ENCODE measurements at regions not wholly inside any gene's neighbourhood (a gene's known extent, or its start where the extent isn't known, plus 50 kb on each side); places are given as distances from the start of the nearest gene placed in this dataset.

DNA sequence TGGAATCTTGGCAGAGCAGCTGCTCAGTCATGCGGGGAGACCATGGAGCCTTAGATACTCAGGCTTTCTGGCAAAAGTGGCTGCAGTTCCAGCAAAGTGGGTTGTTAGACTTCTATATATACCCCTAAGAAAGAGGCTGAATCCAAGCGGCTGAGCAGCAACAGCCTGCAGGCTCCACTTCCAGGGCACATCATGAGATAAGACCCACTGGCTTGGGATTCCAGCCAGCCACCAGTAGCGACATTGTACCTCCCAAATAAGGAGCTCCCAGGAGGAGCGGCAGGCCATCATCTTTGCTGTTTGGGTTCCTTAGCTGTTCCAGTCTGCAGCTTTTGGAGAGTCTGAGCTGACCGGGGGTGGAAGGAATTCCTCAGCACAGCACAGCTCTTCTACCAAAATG is 150.3 kb upstream of the ST6GAL2 start:
- peaks cover 22% of the 10 kb centered on the region in 2 donors for H3K9me3 Mint-ChIP-seq
- ATAC-seq (no peak), DNase-seq (ENCODE audit: low spot score in 2 of 2) (no peak)
- no peak overlapping the region for H3K27ac Mint-ChIP-seq
- peaks cover 0 to 4% of the 10 kb centered on the region in 2 donors for H3K36me3 Mint-ChIP-seq

DNA sequence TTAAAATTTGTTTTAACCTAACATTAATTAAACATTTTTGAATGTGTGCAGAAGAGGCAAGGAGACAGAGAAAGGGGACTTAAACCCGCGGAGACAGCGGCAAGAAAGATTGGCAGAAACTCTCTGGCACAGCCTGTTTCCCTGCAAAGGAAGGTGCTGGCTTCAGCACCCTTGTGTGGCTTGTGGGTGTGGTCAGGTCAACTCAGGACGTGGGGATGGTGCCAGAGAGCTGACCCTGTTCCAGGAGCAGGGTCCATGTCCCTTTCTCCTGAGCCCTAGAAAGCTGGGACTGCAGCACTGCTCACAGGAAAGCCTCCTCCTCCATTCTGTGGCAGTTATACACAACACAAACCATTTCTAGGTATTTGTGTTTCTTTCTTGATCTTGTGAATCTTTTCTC is 176.2 kb upstream of the ST6GAL2 start:
- DNase-seq (ENCODE audit: low spot score in 2 of 2) (no peak), ATAC-seq (no peak)
- peaks cover 5% of the 10 kb centered on the region in 2 donors for H3K9me3 Mint-ChIP-seq

DNA sequence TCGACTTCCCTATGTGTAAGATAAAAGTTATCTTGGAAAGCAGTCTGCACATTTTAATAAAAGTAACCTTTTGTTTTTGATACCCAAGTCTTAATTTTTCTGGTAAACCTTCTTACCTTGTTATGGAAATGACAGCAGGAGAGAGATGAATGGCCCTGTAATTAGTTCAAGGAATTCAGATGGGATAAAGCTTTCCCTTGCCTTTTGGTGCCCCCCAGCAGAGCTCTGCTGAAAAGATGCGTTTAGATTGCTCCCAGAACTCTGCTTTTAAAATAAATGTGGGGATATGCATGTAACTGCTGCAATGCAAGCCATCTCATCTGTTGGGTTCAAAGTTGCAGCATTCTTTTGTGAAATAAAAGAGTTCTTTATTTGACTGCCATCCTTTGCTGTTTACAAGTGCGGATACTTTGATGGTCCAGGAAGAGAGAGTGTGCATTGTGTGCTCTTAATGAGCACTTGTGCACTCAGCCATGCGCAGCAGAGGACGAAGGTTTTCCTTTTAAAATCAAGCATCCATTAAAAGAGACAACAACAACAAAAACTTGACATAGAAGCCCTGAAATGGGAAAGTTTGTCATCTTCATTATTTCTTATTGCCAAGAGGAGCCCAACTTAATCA is 176.7 kb upstream of the ST6GAL2 start:
- DNase-seq (ENCODE audit: low spot score in 2 of 2) (no peak), ATAC-seq (no peak)
- Mint-ChIP-seq H3K36me3 (no peaks in the 10 kb centered on the region), H3K9me3 (peaks cover 5% of the 10 kb centered on the region in 2 donors), H3K27ac (no peak overlapping the region)

More for the DNA sequence above, 176.2 kb upstream of the ST6GAL2 start:
- Mint-ChIP-seq H3K36me3 (no peaks in the 10 kb centered on the region), H3K27ac (no peak overlapping the region)

DNA sequence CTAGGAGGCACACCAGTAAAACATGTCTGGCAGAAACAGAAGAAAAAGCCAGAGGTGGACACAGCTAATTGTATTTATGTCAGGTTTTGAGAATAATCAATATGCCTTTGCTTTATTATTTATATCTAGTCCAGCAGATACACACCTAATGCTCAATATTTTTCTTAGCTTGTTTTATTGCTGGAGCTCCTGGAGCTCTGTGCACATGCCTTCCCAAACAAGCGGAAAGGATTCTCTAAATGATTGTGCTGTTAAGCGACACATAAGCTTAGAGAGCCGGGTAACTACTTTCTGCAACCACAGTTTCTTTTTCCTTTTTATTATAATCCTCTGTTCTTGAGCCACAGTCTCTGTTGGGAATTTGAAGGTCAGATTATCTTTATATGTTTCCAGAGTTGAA is 177.3 kb upstream of the ST6GAL2 start:
- Mint-ChIP-seq H3K9me3 (peaks cover 5% of the 10 kb centered on the region in 2 donors), H3K36me3 (no peaks in the 10 kb centered on the region), H3K27ac (no peak overlapping the region)
- no peak for ATAC-seq
- no peak for DNase-seq (ENCODE audit: low spot score in 2 of 2)

DNA sequence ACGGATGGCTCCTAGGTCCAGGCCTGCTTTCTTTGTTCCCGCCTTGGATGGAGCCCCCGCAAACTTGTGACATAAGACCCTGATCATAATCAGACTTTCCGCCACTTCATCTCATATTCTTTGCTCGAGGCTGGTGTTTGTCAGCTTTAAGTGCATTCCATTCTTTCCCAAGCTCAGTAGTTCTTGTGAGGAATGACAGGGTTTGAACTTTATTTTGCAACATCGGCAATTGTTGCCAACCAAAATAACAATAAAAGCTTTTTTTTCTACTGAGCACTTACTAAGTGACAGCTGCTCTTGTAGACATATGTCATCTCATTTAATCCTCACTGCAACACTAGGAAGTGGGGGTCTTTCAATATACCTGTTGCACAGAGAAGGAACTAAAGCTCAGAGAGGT is 178.8 kb upstream of the ST6GAL2 start:
- Mint-ChIP-seq H3K9me3 (peaks cover 5% of the 10 kb centered on the region in 2 donors), H3K27ac (no peak overlapping the region), H3K36me3 (no peaks in the 10 kb centered on the region)
- ATAC-seq (no peak), DNase-seq (ENCODE audit: low spot score in 2 of 2) (no peak)

DNA sequence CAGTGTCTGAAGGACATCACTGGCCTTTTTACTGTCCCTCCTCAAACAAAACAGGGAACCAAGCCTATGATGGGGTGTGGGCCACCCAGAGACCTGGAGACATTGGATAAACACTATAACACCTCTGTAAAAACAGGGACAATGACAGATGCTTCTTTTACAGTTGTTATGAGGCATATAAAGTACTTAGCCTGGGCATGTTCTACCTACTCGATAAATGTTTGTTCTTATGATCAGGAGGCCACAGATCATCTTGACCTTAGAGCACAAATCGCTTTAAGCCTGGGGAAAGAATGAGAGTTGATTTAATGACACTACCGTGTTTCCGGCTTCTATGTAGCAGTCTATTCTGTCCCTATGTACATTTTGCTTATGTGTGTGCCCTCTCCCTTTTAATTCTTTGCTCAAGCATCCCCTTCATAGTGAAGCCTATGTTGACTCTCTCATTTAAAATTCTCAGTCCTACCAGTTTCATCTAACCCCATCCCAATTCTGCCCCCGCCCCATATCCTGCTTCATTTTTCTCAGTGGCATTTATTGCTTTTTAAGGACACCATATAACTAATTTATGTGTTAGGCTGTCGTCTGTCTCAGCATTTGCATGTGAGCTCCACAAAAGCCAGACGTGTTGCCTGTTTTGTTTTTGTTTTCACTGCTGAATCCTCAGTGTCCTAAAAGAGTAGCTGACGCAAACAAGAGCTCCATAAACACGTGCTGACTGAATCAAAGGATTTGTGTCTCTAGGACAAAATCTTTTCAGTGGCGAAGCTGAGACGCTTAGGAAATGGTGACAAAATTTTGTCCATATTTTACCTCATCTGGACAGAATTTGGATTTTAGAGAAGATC is 182.3 kb upstream of the ST6GAL2 start:
- Mint-ChIP-seq H3K9me3 (peaks cover 0 to 3% of the 10 kb centered on the region in 2 donors), H3K27ac (no peak overlapping the region), H3K36me3 (no peaks in the 10 kb centered on the region)
- no peak for DNase-seq (ENCODE audit: low spot score in 2 of 2)
- ATAC-seq = no peak

DNA sequence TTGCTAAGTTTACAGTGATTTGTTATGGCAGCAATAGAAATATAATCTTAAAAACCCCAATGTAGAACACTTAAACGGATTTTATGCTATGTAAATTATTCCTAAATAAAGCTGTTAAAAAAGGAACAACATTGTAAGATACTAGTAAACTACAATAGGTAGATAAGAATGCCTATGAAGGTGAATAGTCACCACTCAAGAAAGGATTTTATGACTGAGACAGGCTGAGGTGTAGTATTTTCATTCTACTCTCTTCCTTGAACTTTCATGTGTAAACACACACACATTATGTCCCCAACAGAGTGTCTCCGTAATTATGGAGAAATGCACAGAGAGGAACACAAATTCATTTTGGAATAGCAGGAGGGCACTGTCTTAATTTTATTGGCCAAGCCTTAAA is 183.9 kb upstream of the ST6GAL2 start:
- ATAC-seq (no peak), DNase-seq (ENCODE audit: low spot score in 2 of 2) (no peak)
- Mint-ChIP-seq H3K36me3 (no peaks in the 10 kb centered on the region), H3K27ac (no peak overlapping the region), H3K9me3 (peaks cover 0 to 3% of the 10 kb centered on the region in 2 donors)

DNA sequence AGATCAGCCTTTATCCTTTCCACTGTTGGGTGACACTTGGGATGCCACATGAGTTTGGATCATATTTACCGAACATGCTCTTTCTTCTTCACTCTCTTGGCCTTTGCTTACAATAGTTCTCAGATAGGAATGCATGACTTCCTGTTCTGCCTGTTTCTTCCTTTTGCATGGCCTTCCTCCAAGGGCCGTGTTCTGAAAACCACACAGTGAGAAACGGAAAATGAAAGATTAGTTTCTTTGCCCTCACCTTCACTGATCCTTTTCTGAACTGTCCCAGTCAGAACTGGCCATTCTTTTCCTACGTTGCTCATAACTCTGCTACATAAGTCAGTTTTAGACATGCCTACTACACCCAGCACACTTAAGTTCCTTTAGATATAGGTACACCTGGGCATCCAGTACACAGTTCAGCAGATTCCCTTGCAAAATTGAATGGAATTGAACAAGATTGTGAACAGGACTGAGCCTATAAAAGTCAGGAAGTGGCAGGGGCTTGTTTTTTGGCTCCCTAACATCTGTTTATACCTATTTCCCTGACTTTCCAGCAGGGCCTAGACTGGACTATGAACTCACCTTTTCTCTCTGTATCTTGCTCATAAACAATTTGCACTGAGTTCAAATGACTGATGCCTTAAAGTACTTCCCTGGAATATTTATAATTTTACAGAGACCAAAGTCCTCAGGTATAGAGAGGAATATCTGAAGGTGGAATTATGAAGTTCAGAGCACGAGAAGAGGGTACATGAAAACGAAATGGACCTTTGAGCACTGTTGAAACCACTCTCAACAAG is 186.4 kb upstream of the ST6GAL2 start:
- DNase-seq (ENCODE audit: low spot score in 2 of 2) = no peak
- Mint-ChIP-seq H3K9me3 (peaks cover 3 to 4% of the 10 kb centered on the region in 2 donors), H3K36me3 (no peaks in the 10 kb centered on the region), H3K27ac (no peak overlapping the region)
- ATAC-seq = no peak

DNA sequence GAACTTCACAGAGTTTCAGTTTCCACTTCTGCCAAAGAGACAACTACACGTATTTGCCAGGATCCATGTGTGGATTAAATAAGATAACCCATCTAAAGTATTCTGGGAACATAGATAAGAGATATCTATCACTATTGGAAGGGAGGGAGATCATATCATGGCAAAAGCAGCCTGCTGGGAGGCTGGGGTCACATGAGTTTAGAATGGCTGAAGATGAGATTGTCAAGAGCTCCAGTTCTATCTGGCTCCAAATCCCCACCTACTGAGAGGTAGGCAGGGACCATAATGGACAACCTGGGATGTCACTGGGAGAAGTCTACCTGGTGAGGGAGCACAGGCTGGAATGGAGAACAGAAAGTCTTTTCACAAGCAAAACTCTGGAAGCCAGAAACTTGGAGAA is 192.6 kb upstream of the ST6GAL2 start:
- DNase-seq (ENCODE audit: low spot score in 2 of 2) (no peak), ATAC-seq (no peak)
- Mint-ChIP-seq H3K27ac (no peak overlapping the region), H3K9me3 (peaks cover 0 to 6% of the 10 kb centered on the region in 2 donors), H3K36me3 (no peaks in the 10 kb centered on the region)

DNA sequence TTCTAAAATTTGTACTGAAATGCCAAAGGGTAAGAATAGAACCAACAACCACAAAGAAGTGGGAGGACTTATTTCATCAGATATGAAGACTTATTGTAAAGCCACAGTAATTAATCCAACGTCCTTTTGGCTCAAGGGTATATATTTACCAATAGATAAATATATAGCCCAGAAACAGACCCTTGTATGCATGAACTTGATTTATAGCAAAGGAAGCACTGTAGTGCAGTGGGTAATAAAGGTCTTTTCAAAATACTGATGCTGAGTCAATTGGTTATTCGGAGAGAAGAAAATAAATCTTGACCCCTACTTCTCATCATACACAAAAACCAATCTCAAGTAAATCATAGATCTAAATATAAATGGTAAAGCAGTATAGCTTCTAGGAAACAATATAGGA is 200.5 kb upstream of the ST6GAL2 start:
- DNase-seq (ENCODE audit: low spot score in 2 of 2) = no peak
- Mint-ChIP-seq H3K9me3 (peaks cover 5 to 14% of the 10 kb centered on the region in 2 donors), H3K27ac (no peak overlapping the region), H3K36me3 (no peaks in the 10 kb centered on the region)
- no peak for ATAC-seq

DNA sequence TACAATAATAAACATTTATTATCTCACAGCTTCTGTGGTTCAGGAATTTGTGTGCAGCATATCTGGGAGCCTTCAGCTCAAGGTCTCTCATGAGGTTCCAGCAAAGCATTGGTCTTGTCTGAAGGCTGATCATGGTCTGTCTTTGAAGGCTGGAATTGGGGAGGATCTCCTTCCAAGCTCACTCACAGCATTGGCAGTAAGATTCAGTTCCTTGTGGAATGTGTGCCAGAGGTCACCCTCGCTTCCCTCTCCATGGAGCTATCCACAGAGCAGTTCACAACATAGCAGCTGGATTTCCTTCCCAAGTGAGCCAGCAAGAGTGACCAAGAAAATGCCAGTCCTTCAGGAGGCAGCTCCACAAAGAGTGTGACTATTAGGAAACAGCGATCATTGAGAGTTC is 202.2 kb upstream of the ST6GAL2 start:
- no peaks in the 10 kb centered on the region for H3K36me3 Mint-ChIP-seq
- H3K9me3 Mint-ChIP-seq = peaks cover 6 to 14% of the 10 kb centered on the region in 2 donors
- H3K27ac Mint-ChIP-seq = no peak overlapping the region
- ATAC-seq (no peak), DNase-seq (ENCODE audit: low spot score in 2 of 2) (no peak)

DNA sequence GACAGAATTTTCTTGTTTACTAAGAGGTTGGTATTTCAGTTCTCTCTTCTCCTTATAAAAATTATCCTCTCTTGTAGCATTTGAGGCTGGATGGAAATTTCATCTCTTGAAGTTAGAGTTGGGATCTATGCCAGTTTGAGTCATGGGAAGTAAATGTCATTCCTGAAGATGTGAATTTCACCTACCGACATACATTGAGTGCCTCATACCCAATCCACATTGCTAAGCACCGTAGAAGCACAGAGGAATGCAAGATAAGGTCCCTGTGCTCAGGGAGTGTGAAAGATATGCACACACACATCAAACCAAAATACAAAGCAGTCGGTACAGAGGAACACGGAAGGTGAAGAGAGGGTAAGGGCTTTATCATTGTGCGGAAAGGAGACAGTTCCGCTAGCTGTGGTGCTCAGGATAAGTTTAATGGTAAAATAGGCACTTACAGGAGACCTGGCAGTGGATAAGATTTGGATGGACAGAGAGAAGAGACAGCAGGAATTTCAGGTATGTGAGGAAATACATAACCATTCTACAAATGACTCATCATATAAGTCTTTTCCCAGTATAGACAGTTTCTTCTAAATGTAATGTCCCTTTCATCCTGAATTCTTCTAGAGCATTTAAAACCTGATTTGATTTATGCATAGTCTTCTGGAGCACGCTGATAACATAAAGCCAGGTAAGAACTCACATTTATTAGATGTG is 205.3 kb upstream of the ST6GAL2 start:
- H3K9me3 Mint-ChIP-seq = peaks cover 6 to 24% of the 10 kb centered on the region in 2 donors
- ATAC-seq = no peak
- DNase-seq (ENCODE audit: low spot score in 2 of 2) = no peak
- no peaks in the 10 kb centered on the region for H3K36me3 Mint-ChIP-seq
- no peak overlapping the region for H3K27ac Mint-ChIP-seq

DNA sequence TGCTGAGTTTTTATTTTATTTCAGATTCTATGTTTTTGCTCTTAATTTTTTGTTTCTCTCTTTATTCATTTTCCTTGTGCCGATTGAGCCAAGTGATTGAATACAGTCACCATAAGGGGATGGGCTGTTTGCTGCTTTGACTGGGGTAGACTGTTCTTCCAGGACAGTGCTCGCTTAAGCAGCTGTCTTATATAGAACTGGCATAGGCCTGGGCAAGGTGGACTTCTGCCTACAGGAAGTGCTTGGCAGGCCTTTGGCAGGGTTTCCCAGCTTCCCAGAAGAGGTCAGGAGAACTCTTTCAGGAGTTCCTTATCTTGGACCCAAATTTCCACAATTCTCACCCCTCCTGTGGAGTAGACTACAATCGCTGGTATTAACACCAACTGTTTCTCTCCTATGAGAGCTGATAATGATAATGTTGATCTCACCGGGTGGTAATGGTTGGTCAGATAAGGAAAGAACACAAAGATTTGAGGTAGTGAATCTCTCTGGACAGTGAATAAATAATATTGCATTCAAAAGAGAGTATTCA is 207.5 kb upstream of the ST6GAL2 start:
- no peak for DNase-seq (ENCODE audit: low spot score in 2 of 2)
- H3K36me3 Mint-ChIP-seq = no peaks in the 10 kb centered on the region

DNA sequence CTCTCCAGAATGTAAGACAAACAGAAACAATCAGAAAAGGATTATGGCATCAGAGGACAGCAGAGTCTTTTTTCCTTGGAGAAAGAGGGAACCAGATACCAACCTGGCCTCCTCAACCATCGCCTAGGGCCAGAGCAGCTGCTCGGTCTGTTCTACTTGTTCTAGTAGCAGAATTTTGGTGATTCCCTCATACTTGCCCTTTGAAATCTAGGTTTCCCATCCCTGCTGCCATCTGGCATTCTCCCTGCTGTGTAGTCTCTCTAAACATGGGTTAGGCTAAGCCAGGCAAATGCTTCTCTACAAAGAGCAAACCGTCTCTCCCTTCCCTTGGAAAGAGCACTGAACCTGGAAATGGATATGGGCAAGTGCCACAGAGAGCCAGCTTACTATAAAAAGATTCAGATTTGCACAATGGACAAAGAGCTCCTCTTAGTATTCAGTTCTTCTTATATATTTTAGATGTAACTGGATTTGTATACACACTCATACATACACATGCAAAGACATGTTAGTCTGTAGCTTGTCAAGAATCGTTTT is 208.6 kb upstream of the ST6GAL2 start:
- Mint-ChIP-seq H3K9me3 (peaks cover 13 to 21% of the 10 kb centered on the region in 2 donors), H3K36me3 (no peaks in the 10 kb centered on the region), H3K27ac (no peak overlapping the region)
- ATAC-seq = no peak
- no peak for DNase-seq (ENCODE audit: low spot score in 2 of 2)

More for the DNA sequence above, 207.5 kb upstream of the ST6GAL2 start:
- no peak for ATAC-seq
- H3K9me3 Mint-ChIP-seq = peaks cover 12 to 24% of the 10 kb centered on the region in 2 donors
- H3K27ac Mint-ChIP-seq = no peak overlapping the region

DNA sequence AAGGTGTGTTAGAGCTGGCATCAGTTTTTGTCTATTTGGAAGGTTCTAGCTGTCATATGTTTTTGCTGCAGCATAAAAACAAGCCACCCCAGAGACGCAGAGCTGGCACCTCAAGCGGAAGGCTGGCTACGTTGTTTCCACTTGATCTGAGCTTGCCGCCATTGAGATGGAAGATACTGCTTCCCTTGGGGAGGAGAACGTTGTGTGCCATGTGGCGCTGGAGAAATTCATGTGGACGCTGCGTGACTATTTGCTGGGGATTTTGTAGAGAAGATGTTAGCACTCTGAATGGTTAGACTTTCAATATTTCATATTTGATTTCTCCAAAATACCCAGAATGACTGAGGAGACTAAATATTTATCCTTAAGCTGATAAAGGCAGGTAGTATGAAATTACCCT is 216.2 kb upstream of the ST6GAL2 start:
- no peaks in the 10 kb centered on the region for H3K36me3 Mint-ChIP-seq
- no peak for ATAC-seq
- H3K27ac Mint-ChIP-seq = no peak overlapping the region
- DNase-seq (ENCODE audit: low spot score in 2 of 2) = no peak
- H3K9me3 Mint-ChIP-seq = peaks cover 12 to 15% of the 10 kb centered on the region in 2 donors

DNA sequence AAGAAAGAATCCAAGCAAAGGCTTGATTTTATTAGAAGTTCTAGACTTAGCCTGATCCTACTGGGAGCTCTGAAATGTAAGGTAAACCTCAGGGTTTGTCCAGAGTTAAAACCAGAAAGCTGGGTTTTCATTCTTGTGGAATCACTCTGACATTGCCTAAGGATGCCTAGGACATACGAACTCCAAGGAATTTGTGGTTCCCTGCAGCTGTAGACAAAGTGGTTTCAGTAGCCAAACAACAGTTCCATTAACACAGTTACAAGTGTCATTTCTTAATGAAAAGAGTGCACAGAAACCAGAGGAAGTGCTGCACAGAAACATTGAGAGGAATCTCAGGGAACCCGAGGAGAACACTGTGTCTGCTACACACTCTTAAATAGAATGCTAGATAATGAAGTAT is 221.4 kb upstream of the ST6GAL2 start:
- DNase-seq (ENCODE audit: low spot score in 2 of 2) = no peak
- ATAC-seq = no peak
- no peak overlapping the region for H3K27ac Mint-ChIP-seq
- H3K9me3 Mint-ChIP-seq = peaks cover 8 to 12% of the 10 kb centered on the region in 2 donors
- no peaks in the 10 kb centered on the region for H3K36me3 Mint-ChIP-seq
